ENCODE measurements at regions not wholly inside any gene's neighbourhood (a gene's known extent, or its start where the extent isn't known, plus 50 kb on each side); places are given as distances from the start of the nearest gene placed in this dataset.

DNA sequence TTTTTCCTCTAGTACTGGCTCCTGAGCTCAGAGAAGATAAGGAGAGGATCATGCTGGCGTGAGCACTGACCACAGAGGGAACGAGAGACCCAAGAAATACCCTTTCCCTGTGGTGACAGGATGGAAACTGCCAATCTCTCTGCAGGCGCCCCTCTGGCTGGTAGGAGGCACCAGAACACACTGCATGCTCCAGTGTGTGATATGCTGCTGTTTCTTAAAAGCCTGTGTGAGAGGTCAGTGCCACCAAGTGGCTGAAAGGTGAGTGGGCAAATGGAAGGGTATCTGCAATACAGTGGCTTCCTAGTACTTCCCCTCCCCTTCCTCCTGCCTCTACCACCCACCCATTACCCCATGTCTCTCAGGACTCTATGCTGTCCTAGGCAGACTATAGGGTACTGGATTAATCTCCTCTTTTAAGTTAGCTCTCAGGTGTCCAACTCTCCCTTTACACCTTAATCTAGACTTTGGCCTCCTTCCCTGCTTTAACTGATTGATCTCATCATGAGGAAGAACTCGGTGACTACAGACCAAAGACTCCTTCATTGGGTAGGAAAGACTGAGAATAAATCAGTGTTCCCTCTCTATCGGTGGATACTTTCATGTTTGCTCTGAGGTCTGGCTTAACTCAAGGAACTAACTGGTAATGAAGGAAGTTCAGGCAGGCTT is 283.6 kb downstream of the ADRA2A start:
- DNase-seq, result peak; percentile 42

DNA sequence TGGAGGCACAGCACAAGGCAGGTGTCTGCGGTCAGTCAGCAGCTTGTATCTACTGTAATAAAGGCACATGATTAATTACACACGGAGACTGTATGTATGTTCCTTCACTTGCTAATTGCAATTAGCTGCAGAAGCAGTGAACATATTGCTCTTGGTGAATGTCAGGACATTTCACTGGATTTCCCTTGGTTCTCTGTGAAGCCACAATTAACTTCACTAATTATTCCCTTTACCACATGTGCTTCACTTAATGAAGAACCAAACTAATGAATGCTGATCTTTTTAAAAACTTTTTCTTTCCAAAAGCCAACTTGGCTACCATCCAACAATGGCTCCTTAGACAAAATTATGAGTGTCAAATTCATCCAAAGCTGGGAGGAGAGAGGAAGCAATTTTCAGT is 290.7 kb downstream of the ADRA2A start:
- DNase-seq, result no peak

DNA sequence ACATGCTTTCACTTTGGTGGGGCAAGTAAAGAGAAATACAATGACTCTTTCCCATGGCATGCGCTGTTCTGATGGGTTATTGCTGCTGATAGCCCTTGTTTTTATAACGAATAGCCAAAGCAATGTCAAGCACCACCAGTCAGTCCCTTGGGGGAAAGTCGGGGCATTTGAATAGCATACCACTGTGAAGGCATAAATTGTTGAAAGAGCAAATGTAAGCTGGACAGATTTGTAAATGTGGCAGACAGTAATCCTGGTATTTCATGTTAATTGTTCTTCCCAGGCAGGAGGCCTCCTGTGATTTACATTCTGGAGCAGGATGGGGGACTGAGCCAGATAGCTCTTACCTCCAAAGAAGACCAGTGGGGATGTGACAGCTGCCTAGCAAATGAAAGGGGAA is 293.3 kb downstream of the ADRA2A start:
- DNase-seq, result no peak

DNA sequence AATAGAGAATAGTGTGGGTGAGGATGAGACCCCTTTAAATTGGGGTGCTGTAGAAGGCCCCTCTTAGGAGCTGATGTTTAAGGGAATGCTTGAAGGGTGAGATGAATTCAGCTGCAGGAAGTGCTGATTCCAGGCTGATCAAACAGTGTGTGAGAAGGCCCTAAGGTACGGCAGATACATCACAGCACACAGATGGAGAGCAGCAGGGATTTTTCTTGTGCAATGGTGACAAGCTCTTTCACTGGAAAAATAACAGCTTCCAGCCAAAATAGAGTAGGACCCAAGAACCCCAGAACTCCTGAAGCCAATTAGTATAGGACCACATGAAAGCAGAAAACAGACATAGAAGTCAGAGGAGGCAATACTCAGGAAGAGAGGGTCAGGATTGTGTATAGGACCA is 296.9 kb downstream of the ADRA2A start:
- DNase-seq, result no peak

DNA sequence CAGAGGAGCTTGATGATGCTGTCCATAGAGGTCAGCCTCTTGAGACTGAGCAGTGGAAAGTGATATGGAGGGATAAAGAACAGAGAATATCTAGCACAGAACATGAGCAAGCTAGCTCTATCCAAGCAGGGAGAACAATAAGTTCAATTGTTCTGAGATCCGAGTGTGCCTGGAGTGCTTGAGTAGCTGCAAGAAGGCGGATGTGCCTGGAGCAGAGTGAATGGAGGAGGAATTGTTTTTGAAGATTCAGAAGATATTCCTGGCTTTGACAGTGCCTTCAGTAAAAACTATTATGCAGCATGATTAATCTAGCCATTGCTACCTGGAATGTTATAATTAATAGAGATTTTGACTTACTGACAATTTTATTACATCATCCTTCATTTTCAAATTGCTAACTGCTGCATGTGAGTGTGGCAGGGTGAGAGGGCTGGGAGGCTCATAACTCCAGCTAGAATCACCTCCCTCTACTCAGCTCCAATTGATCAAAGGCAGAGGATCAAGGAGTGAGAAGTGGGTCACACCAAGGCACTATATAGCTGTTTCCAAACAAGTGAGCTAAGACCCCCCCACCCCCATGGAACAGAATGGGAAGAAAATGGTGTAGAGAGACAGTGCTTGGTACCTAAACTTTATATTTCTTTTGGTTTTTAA is 302.8 kb downstream of the ADRA2A start:
- no peak for DNase-seq

DNA sequence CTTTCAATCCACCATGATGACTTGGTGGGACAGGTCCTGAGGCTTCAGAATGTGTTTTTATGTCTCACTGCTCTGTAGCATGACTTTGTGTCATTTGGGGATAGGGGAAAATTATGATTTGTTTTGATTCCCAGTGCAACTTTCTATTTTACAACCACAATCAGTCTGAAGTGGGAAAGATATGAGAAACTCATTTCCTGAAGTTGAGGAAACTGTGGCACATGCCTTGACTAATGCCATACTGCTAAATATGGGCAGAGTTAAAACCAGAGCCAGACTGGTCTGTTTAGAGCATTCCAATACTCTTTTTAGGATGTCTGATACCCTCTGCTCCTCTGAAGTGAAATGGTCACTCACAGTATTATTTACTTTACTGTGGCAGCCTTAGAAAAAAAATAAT is 307.7 kb downstream of the ADRA2A start:
- DNase-seq, result no peak

DNA sequence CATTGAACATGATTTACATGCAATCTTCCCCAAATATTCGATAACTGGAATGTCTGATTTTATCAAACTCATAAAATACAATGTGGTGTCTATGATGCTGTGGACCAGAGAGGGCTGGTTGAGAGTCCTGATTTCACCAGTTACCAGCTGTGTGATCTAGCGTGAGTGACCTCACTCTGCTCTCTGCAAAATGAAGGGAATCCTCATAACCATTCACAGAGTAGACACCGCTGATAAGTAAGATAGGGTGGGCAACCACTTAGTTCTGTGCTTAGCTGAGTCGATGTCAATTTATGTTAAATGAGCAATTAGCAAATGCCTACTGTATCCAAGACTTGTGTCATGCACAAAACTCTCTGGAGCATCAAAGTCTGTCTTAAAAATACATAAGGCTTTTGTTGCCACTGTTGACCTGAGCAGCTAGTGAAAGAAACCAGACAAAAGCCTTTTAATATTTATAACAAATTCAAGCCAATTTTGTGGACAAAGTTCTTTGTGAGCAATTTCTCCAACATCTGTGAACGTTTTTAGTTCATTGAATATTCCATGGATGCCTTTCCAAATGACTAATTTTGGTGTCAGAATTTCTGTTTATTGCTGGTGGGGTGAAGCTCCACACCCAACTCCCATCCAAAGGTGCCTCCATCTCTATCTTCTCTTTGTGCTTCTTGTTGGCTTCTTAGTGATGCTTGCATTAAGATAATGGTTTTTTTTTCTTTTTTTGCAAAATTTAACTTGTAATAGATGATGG is 314.2 kb downstream of the ADRA2A start:
- DNase-seq, result no peak

DNA sequence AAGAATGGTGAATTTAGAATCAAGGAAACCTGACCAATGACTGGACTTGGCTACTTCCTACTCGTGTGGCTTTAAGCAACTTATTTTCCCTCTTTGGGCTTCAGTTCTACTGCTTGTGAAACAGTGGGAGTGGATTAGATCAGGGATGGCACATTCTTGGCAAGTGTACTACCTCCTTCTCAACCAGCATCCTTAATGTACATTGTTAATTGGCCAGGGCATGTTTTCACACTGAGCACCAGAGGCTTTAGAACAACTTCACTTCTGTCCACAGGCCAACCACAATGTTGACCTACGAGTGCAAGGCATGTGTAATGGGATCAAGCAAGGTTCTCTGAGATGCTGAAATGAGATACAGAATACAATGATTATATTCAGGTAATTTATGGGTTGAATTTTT is 315.3 kb downstream of the ADRA2A start:
- DNase-seq, result no peak

DNA sequence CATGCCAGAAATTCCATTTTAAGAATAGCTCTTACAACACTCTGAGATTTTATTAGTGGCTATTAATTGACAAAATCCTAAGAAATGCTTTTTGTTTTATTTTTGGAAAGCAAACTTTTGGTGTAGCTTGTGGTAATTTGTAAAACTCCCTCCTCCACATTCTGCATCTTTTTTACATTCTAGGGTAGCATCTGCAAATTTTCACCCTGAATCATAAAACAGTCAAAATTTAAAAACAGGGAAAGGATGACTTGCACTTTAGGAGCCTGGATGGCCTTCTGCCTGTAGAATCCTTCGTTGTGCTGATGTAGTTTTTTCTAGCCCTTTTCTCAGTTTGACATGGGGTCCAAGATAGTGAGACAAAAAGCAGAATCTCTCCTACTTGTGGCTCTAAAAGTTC is 316.1 kb downstream of the ADRA2A start:
- no peak for DNase-seq

DNA sequence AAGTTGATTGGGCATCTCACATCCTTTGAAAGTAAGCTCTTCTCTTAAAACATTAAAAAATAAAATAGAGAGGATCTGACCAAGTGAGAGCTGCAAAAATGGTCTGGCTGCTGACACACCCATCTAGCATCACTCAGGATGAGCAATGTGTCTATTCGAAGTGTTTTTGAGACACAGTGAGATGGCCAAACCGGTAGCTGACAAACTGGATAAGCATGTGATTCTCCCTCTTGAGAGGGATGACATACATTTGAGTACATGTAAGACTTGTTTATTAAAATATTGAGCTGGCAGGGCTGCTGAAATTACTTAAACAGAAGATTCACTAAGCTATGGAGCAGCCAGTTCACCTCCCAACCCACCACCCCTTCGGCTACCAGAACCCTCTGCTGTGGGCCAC is 333.9 kb downstream of the ADRA2A start:
- DNase-seq, result no peak

DNA sequence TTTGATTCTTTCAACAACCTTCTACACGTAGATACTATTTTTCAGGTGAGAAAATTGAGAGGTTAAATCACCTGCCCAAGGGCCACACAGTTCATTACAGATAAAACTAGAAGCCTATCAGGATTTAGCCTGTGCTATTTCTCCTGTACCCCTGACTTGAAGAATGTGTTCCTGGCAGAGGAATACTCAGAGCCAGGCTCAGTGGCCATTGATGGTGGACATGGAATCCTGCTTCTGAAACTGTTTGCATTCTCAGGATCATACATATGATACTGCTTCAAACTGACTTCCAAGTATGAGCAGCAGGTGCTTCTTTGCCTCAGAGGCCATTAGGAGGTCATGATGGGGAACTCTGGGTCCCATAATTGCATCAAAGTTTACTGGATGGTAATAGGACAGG is 348.6 kb downstream of the ADRA2A start:
- no peak for DNase-seq

DNA sequence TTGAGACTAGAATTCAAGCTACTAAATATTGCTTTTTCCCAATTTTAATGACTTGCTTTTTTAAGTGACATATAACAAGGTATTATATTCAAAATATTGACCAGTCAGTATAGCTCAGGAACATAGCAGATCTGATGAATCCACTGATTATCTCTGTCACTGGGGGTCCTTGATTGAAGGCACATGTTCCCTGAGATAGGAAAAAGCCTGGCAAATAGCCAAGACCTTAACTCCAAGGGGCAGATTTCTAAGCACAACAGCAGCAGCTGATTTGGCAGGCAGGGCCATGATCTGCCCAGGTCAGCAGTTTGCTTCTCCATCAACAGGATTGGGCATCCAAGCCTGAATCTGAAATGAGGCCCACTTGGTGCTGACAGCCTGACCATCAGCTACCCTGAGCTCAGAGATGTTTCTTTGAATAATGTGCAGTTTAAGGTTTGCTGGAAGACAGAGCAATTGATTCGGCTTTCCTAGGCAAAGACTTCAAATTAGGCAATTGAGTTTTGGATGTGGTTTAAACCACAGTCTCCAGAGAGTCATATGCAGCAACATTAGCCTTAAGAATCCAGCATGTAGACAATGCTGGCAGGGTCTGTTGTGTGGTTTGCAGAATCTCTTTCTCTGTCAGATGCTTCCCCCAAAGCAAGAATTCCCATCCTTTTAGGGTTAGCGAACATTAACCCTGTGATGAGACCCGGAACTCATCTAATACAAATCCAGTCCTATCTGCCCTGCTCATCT is 352.6 kb downstream of the ADRA2A start:
- DNase-seq, result no peak

DNA sequence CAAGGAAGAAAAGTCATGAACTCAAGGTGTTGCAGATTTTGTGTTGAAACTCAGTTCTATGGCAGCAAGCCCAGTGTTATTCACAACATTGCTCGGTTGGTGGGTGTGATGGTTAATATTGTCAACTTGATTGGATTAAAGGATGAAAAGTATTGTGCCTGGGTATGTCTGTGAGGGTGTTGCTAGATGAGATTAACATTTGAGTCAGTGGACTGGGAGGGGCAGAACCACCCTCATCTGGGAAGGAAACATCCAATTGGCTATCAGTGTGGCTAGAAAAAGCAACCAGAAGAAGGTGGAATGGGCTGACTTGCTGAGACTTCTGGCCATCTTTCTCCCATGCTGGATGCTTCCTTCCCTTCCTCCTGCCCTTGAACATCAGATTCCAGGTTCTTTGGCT is 353.2 kb downstream of the ADRA2A start:
- DNase-seq, result no peak

DNA sequence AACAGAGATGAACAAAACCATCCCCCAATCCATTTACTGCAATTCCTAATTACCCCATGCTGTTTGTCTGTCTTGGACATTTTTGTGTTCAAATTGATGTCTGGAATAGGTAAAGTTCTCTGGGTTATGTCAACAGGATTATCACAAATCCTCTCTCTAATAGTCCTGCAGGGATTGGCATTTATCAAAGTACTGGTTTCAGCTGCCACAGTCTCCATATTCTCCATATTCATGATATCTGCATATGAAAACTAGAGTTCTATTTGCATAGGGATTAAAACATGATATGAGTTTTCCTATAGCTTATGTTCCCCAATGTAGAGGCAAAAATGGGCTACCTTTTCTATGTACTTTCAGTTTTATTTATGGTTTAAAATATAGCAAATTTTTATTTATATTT is 355.8 kb downstream of the ADRA2A start:
- no peak for DNase-seq

DNA sequence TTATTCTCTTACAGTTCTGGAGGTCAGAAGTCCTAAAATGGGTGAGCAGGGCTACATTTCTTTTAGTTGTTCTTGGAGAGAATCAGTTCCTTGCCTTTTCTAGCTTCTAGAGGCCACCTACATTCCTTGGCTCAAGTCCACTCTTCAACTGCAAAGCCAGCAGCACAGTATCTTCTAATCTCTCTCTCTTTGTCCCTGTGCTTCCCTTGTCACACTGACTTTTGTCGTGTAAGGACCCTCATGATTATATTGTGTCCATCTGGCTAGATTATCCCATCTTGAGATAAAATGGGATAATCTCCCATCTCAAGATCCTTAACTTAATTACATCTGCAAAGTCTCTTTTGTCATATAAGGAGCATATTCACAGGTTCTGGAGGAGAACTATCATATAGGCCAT is 359.0 kb downstream of the ADRA2A start:
- no peak for DNase-seq

DNA sequence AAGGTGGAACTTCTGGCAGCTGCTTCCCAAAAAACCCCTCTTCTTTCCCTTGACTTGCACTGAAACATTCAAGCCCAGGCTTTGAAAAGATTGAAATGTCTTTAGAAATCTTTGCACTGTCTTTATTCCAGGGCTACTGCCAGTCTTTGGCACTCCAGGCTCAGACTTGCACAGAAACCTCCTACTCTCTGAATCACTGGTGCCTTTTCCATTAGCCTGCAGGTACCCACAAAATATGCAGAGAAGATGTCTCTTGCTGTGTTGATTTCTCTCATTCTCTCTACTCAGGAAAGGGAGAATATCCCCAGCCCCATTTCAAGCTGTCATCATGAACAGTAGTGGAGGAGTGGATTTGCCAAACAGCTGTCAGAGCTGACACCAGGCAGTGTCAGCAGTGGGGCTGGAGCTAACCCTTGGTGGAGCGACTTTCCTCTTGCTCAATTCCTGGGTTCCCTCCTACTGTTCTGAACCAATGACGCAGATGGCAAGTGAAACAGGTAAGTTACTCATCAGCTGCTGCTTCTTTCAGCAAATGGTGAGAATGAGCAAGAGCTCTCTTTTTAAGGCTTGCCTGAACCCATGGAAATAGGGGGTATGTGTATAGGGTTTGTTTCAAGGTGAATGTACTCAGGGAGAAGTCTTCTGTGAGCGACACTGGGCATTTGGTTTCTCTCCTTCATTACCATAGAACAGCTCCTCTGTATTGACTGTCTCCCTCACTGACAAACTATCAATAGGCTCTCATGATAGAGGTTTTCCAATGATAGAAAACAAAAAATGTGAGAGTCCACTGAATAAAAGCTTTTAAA is 362.4 kb downstream of the ADRA2A start:
- no peak for DNase-seq

DNA sequence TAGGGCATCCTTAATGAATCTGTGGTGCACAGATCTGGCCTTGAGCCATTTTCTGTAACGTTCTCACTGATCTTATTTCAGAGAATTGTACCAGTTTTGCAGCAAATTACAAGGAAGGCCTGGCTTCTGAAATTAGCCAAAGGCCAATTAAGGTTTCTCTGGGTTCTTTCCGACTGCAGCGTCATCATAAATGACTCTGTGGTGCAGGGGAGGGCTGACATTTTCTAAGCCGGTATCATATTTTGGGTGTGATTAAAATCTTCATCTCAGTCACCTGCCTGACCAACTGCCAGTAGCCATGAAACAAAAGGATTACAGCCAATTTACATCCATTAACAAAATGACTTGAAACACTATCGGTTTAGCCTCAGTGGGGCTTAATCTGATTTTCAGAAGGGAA is 363.7 kb downstream of the ADRA2A start:
- DNase-seq, result peak; percentile 47

DNA sequence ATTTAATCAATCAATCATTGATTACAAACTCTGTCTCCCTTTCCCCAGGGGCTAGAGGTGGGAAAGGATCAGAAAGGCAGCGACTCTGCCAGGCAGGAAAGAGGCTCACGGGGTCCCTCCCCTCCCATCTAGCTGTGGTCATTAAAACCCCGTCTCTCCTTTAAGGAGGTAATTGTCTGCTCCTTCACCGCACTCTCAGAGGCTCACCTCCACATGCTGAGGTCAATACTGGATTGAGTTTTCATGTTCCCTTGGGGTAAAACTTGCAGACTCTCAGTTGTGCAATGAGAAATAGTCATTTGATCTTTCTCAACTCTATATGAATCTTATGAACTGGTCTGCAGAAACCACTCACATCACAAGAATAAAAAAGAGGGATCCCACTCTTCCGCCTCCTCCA is 368.8 kb downstream of the ADRA2A start:
- no peak for DNase-seq

DNA sequence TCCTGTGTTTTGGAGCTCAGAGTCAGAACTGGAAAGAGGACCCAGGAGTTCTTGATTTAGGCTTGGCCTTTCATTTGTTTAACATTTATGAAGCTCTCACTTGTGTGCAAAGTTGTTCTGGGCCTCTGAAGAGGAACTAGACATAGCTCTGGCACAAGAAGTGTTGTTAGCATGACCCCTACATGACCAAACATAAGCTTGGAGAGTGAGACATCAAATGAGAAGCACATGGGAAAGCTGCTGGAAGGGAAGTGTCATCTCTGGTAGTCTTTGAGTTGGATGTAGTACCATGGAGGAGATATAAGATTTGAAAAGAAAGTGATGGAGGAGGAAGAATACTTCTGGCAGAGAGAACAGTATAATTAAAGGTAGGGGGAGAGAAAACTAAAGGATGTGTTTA is 370.1 kb downstream of the ADRA2A start:
- DNase-seq, result no peak

DNA sequence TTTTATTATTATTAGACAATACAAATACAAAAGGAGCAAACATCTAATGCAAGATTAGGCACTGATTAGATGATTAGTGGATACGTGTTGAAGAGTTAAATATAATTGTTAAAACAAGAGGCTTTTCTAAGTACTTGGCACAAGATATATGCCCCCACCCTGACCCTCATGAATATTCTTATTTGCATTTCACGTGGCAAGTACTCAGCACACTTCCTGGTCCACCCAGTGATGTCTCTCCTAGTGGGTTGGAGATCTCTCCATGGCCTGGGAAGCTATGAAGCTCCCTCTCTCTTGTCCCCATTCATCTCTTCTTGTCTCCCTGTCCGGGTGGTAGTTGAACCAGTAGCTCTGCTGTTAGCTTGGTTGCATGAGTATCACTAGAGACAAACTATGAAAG is 375.3 kb downstream of the ADRA2A start:
- no peak for DNase-seq

DNA sequence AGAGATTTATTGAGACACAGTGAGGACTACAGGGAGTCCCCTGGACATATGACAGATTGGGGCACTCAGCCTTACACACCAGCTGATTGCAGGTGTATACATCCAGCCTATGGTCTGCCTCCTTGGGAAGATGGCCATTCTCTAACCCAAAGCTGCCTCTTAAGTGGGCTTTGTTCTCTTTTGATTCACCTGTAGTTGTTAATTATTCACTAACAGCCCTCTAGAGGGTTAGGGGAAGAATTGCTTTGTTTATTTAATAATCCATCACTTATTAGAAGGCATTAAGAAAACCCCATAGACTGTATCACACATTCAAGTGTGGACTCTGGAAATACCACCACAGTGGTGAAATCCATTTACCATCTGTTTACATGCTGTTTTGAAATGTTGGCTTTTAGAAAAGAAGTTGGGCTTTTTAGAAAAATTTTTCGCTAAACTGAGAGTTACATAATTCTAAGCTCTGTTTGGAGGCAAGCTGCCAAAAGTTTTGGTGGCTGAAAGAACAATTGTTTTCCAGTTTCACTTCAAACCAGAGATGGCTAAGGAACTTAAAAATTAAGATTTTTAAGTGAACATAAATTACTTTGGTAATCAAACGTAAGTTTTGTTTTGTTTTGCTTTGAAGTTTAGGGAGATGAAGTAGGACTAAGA is 379.1 kb downstream of the ADRA2A start:
- DNase-seq, result no peak

DNA sequence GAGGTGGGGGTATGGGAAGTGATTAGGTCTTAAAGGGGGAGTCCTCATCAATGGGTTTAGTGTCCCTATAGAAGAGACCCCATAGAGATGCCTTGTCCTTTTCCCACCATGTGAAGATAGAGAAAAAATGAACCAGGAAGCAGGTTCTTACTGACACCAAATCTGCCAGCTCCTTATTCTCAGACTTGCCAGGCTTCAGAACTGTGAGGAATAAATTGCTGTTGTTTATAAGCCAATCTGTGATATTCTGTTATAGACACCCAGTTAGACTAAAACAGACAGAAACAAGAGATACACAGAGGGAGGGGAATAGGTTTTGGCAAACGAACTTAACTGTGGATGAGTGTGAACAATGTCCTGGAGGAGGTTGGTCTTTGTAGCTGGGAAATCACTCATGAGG is 381.4 kb downstream of the ADRA2A start:
- DNase-seq, result no peak
